ENCODE measurements at regions not wholly inside any gene's neighbourhood (a gene's known extent, or its start where the extent isn't known, plus 50 kb on each side); places are given as distances from the start of the nearest gene placed in this dataset.
A peak's percentile ranks its signal among the peaks of the same experiment; 100 is the strongest.

GRCh38 chr3:135310317-135310716 lies 515.3 kb downstream of the EPHB1 start:
- Histone ChIP-seq H2AFZ (no peak overlapping the region), H4K20me1 (ENCODE audit: insufficient read depth, poor library complexity, severe bottlenecking) (no peaks in the 10 kb centered on the region), H3K4me3 (no peak overlapping the region), H3K4me1 (ENCODE audit: insufficient read depth) (no peaks in the 10 kb centered on the region), H3K9me2 (replicated peaks; ENCODE audit: insufficient read depth) (no peaks in the 10 kb centered on the region), H3K9me3 (ENCODE audit: low read depth) (no peaks in the 10 kb centered on the region), H3K79me2 (no peaks in the 10 kb centered on the region), H3K36me3 (replicated peaks; ENCODE audit: insufficient read depth, low read depth) (no peaks in the 10 kb centered on the region), H3K27me3 (no peaks in the 10 kb centered on the region), H3K4me2 (no peak overlapping the region), H3K27ac (no peak overlapping the region)
- 23% methylated on average over 4 of the region's 4 CpGs for WGBS (ENCODE audit: low lambda C conversion rate, missing lambda C conversion rate)
- no peak for TF ChIP-seq CTCF (IDR thresholded peaks at IDR 0.05; ENCODE audit: poor library complexity)
- TF ChIP-seq EZH2phosphoT487 (IDR thresholded peaks at IDR 0.05; ENCODE audit: low read depth, severe bottlenecking, unreplicated experiment) = no peak
- no peak for TF ChIP-seq EZH2 (IDR thresholded peaks at IDR 0.05; ENCODE audit: borderline replicate concordance)
- DNase-seq (ENCODE audit: low spot score) = peak; percentile 54

GRCh38 chr3:135311699-135312098 lies 516.6 kb downstream of the EPHB1 start:
- Histone ChIP-seq H3K36me3 (replicated peaks; ENCODE audit: insufficient read depth, low read depth) (no peaks in the 10 kb centered on the region), H3K79me2 (no peaks in the 10 kb centered on the region), H3K4me1 (ENCODE audit: insufficient read depth) (no peaks in the 10 kb centered on the region), H3K9me2 (replicated peaks; ENCODE audit: insufficient read depth) (no peaks in the 10 kb centered on the region), H3K4me2 (no peak overlapping the region), H4K20me1 (ENCODE audit: insufficient read depth, poor library complexity, severe bottlenecking) (no peaks in the 10 kb centered on the region), H3K27ac (no peak overlapping the region), H2AFZ (no peak overlapping the region), H3K9me3 (ENCODE audit: low read depth) (no peaks in the 10 kb centered on the region), H3K4me3 (no peak overlapping the region), H3K27me3 (no peaks in the 10 kb centered on the region)
- TF ChIP-seq EZH2phosphoT487 (IDR thresholded peaks at IDR 0.05; ENCODE audit: low read depth, severe bottlenecking, unreplicated experiment) (no peak), CTCF (IDR thresholded peaks at IDR 0.05; ENCODE audit: poor library complexity) (no peak), EZH2 (IDR thresholded peaks at IDR 0.05; ENCODE audit: borderline replicate concordance) (no peak)
- 83% methylated on average over 5 of the region's 5 CpGs for WGBS (ENCODE audit: low lambda C conversion rate, missing lambda C conversion rate)
- DNase-seq (ENCODE audit: low spot score) = no peak

GRCh38 chr3:135314237-135314636 lies 519.2 kb downstream of the EPHB1 start:
- H4K20me1 ChIP-seq (ENCODE audit: insufficient read depth, poor library complexity, severe bottlenecking) = no peaks in the 10 kb centered on the region
- DNase-seq (ENCODE audit: low spot score) = no peak
- WGBS (ENCODE audit: low lambda C conversion rate, missing lambda C conversion rate) = 91% methylated on average over 1 of the region's 1 CpG

More at GRCh38 chr3:135314237-135314636, 519.2 kb downstream of the EPHB1 start:
- H3K79me2 ChIP-seq = no peaks in the 10 kb centered on the region
- H3K36me3 ChIP-seq (replicated peaks; ENCODE audit: insufficient read depth, low read depth) = no peaks in the 10 kb centered on the region
- H3K4me1 ChIP-seq (ENCODE audit: insufficient read depth) = no peaks in the 10 kb centered on the region
- H3K4me2 ChIP-seq = no peak overlapping the region
- H3K27ac ChIP-seq = no peak overlapping the region
- TF ChIP-seq EZH2 (IDR thresholded peaks at IDR 0.05; ENCODE audit: borderline replicate concordance) (no peak), CTCF (IDR thresholded peaks at IDR 0.05; ENCODE audit: poor library complexity) (no peak), EZH2phosphoT487 (IDR thresholded peaks at IDR 0.05; ENCODE audit: low read depth, severe bottlenecking, unreplicated experiment) (no peak)
- no peak overlapping the region for H2AFZ ChIP-seq
- no peaks in the 10 kb centered on the region for H3K9me3 ChIP-seq (ENCODE audit: low read depth)
- no peak overlapping the region for H3K4me3 ChIP-seq
- no peaks in the 10 kb centered on the region for H3K27me3 ChIP-seq
- H3K9me2 ChIP-seq (replicated peaks; ENCODE audit: insufficient read depth) = no peaks in the 10 kb centered on the region
